HL-60 (cell line): ENCODE measurements at regions not wholly inside any gene's neighbourhood (a gene's known extent, or its start where the extent isn't known, plus 50 kb on each side); places are given as distances from the start of the nearest gene placed in this dataset.

Source experiments
- DNase-seq, 2 experiments: peaks; one replicate each; pipeline ENCODE4 v3.0.0-alpha.2; 2010 to 2020; ENCODE audit warnings: low read depth in 1 of 2, low spot score in 1 of 2
- H3K27ac ChIP-seq: fragments of 250-450 bp; sonication (Bioruptor Pico); replicated peaks from 2 replicates; pipeline ENCODE4 v1.5.1; 2020; ENCODE audit warnings: mild to moderate bottlenecking, moderate library complexity
- H3K27me3 ChIP-seq: fragments of 250-450 bp; sonication (Bioruptor Pico); 2 replicates; pipeline ENCODE4 v1.5.1; 2021; ENCODE audit warnings: mild to moderate bottlenecking, moderate library complexity; ENCODE audit not compliant: insufficient read depth, poor library complexity, severe bottlenecking
- H3K4me3 ChIP-seq: replicated peaks from 2 replicates; pipeline ENCODE4 v1.5.1; 2011; ENCODE audit warnings: mild to moderate bottlenecking, control low read depth, low read length; ENCODE audit not compliant: insufficient read depth
- GABPA ChIP-seq: IDR thresholded peaks from 2 replicates; pipeline ENCODE4 v1.6.1; 2012; ENCODE audit warnings: low read depth
- POLR2AphosphoS5 ChIP-seq: IDR thresholded peaks from 2 replicates; pipeline ENCODE4 v1.6.1; 2012; ENCODE audit warnings: low read depth
- SPI1 ChIP-seq: IDR thresholded peaks from 2 replicates; pipeline ENCODE4 v1.6.1; 2012; ENCODE audit warnings: low read depth, mild to moderate bottlenecking, borderline replicate concordance
- TF ChIP-seq, protein P1 (sequence below): IDR thresholded peaks from 2 replicates; pipeline ENCODE4 v1.6.1; 2012; ENCODE audit warnings: low read depth; ENCODE audit not compliant: insufficient replicate concordance
- TF ChIP-seq, protein P2 (sequence below): IDR thresholded peaks from one replicate; pipeline ENCODE4 v1.5.1; 2011; ENCODE audit warnings: low read length, control low read depth, inconsistent platforms; ENCODE audit not compliant: insufficient read depth

DNA sequence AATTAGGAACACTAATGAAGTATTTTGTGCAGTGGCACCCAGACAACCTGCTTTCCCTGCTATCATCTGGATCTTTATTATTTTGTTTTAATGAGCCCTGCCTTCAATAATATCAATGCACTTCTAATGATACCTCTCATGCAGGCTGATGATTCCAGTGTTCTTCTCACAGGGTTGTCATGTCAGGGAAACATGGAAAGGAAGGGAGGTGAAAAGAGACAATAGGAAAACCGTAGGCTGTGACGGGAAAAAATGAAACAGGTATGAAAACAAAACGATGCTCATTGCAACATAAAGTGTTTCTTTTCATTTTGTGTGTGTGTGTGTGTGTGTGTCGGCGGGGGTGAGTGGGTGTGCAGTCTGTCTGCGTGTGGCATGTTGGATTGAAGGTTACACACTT is 102.6 kb upstream of the CTBP2 start:
- Histone ChIP-seq H3K4me3 (no peak overlapping the region), H3K27me3 (no peaks in the 10 kb centered on the region), H3K27ac (no peak overlapping the region)
- no peak for DNase-seq
- TF ChIP-seq, protein P1, sequence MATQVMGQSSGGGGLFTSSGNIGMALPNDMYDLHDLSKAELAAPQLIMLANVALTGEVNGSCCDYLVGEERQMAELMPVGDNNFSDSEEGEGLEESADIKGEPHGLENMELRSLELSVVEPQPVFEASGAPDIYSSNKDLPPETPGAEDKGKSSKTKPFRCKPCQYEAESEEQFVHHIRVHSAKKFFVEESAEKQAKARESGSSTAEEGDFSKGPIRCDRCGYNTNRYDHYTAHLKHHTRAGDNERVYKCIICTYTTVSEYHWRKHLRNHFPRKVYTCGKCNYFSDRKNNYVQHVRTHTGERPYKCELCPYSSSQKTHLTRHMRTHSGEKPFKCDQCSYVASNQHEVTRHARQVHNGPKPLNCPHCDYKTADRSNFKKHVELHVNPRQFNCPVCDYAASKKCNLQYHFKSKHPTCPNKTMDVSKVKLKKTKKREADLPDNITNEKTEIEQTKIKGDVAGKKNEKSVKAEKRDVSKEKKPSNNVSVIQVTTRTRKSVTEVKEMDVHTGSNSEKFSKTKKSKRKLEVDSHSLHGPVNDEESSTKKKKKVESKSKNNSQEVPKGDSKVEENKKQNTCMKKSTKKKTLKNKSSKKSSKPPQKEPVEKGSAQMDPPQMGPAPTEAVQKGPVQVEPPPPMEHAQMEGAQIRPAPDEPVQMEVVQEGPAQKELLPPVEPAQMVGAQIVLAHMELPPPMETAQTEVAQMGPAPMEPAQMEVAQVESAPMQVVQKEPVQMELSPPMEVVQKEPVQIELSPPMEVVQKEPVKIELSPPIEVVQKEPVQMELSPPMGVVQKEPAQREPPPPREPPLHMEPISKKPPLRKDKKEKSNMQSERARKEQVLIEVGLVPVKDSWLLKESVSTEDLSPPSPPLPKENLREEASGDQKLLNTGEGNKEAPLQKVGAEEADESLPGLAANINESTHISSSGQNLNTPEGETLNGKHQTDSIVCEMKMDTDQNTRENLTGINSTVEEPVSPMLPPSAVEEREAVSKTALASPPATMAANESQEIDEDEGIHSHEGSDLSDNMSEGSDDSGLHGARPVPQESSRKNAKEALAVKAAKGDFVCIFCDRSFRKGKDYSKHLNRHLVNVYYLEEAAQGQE, result no peak
- TF ChIP-seq, protein P2, sequence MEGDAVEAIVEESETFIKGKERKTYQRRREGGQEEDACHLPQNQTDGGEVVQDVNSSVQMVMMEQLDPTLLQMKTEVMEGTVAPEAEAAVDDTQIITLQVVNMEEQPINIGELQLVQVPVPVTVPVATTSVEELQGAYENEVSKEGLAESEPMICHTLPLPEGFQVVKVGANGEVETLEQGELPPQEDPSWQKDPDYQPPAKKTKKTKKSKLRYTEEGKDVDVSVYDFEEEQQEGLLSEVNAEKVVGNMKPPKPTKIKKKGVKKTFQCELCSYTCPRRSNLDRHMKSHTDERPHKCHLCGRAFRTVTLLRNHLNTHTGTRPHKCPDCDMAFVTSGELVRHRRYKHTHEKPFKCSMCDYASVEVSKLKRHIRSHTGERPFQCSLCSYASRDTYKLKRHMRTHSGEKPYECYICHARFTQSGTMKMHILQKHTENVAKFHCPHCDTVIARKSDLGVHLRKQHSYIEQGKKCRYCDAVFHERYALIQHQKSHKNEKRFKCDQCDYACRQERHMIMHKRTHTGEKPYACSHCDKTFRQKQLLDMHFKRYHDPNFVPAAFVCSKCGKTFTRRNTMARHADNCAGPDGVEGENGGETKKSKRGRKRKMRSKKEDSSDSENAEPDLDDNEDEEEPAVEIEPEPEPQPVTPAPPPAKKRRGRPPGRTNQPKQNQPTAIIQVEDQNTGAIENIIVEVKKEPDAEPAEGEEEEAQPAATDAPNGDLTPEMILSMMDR, result no peak
- TF ChIP-seq SPI1 (no peak), GABPA (no peak), POLR2AphosphoS5 (no peak)

DNA sequence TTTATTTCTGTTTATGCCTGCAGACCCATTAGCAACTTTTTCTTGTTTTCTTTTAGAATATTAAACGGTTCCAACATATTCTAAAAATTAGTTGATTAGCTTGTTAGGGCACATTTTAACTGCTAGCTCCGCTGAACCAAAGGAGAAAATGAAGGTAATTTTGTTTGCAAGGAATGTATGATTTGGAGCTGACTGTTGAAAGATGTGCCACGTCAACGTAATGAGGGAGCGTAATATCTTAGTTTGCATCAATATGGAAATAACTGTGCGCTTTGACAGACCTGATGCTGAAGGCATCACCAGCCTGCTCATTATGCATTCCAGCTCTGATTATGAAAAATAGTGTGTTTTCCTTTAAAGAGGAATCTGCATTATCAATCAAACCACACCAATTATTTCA is 102.0 kb upstream of the CTBP2 start:
- no peak overlapping the region for H3K4me3 ChIP-seq
- no peak overlapping the region for H3K27ac ChIP-seq
- TF ChIP-seq POLR2AphosphoS5 (no peak), SPI1 (no peak), GABPA (no peak)
- TF ChIP-seq, protein P2, result no peak
- TF ChIP-seq, protein P1, result no peak
- no peak for DNase-seq
- H3K27me3 ChIP-seq, result no peaks in the 10 kb centered on the region

DNA sequence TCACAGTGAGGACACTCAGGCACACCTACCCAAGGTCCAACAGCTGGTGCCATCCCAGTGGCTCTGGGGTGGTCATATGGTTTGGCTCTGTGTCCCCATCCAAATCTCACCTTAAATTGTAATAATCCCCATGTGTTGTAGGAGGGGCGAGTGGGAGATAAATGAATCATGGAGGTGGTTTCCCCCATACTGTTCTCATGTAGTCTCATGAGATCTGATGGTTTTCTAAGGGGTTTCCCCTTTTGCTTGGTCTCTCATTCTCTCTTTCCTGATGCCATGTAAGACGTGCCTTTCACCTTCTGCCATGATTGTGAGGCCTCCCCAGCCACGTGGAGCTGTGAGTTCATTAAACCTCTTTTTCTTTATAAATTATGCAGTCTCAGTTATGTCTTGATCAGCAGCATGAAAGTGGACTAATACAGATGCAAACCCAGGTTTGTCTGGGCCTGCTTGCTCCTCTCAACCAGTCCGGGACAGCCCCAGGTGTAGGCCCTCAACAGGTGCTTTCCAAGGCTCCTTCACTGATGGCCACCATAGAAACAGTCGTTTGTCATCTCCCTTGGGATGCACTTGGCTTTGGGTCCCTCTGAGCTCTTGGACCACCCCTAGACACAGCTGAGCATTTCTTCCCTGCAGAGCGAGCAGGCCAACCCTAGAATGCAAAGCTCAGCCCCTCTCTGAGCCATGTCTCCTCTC is 101.3 kb upstream of the CTBP2 start:
- H3K4me3 ChIP-seq, result no peak overlapping the region
- no peaks in the 10 kb centered on the region for H3K27me3 ChIP-seq
- H3K27ac ChIP-seq, result no peak overlapping the region
- no peak for DNase-seq
- TF ChIP-seq, protein P1, result no peak
- TF ChIP-seq POLR2AphosphoS5 (no peak), SPI1 (no peak), GABPA (no peak)
- TF ChIP-seq, protein P2, result no peak
